IPS-18a (cell line): ENCODE measurements at regions not wholly inside any gene's neighbourhood (a gene's known extent, or its start where the extent isn't known, plus 50 kb on each side); places are given as distances from the start of the nearest gene placed in this dataset.

Source experiments
- H3K27ac ChIP-seq: one replicate; pipeline ENCODE4 v1.5.1; 2013; ENCODE audit warnings: low read length
- H3K27me3 ChIP-seq: one replicate; pipeline ENCODE4 v1.6.1; 2013; ENCODE audit warnings: mild to moderate bottlenecking, low read length; ENCODE audit not compliant: control insufficient read depth, insufficient read depth
- H3K36me3 ChIP-seq: one replicate; pipeline ENCODE4 v1.6.1; 2013; ENCODE audit warnings: low read depth, low read length; ENCODE audit not compliant: control insufficient read depth
- H3K4me1 ChIP-seq: one replicate; pipeline ENCODE4 v1.6.1; 2013; ENCODE audit warnings: low read depth, low read length; ENCODE audit not compliant: control insufficient read depth
- H3K4me3 ChIP-seq: one replicate; pipeline ENCODE4 v1.5.1; 2013; ENCODE audit warnings: low read length
- H3K9ac ChIP-seq: one replicate; pipeline ENCODE4 v1.6.1; 2013; ENCODE audit warnings: mild to moderate bottlenecking, low read length, moderate library complexity
- H3K9me3 ChIP-seq: one replicate; pipeline ENCODE4 v1.6.1; 2013; ENCODE audit warnings: low read depth, low read length; ENCODE audit not compliant: control insufficient read depth

GRCh38 chr6:137646484-137646883 lies 152.3 kb upstream of the OLIG3 start:
- H3K4me1 ChIP-seq: no peaks in the 10 kb centered on the region
- no peak overlapping the region for H3K27ac ChIP-seq
- H3K4me3 ChIP-seq: no peak overlapping the region
- no peaks in the 10 kb centered on the region for H3K36me3 ChIP-seq
- H3K9ac ChIP-seq: no peak overlapping the region
- H3K27me3 ChIP-seq: no peaks in the 10 kb centered on the region
- H3K9me3 ChIP-seq: no peaks in the 10 kb centered on the region

GRCh38 chr6:137647762-137648447 lies 153.7 kb upstream of the OLIG3 start:
- no peak overlapping the region for H3K4me3 ChIP-seq
- H3K27me3 ChIP-seq: no peaks in the 10 kb centered on the region
- no peaks in the 10 kb centered on the region for H3K36me3 ChIP-seq

GRCh38 chr6:137650720-137651119 lies 156.5 kb upstream of the OLIG3 start:
- Histone ChIP-seq H3K4me1 (no peaks in the 10 kb centered on the region), H3K36me3 (no peaks in the 10 kb centered on the region), H3K4me3 (no peak overlapping the region), H3K27me3 (no peaks in the 10 kb centered on the region), H3K9me3 (peaks cover 22% of the 10 kb centered on the region), H3K27ac (no peak overlapping the region), H3K9ac (no peak overlapping the region)

More at GRCh38 chr6:137647762-137648447, 153.7 kb upstream of the OLIG3 start:
- Histone ChIP-seq H3K4me1 (no peaks in the 10 kb centered on the region), H3K27ac (no peak overlapping the region), H3K9ac (no peak overlapping the region), H3K9me3 (peaks cover 5% of the 10 kb centered on the region)

GRCh38 chr6:137651178-137651577 lies 157.0 kb upstream of the OLIG3 start:
- Histone ChIP-seq H3K9me3 (peaks cover 22% of the 10 kb centered on the region), H3K4me3 (no peak overlapping the region), H3K27ac (no peak overlapping the region), H3K9ac (no peak overlapping the region), H3K4me1 (no peaks in the 10 kb centered on the region), H3K36me3 (no peaks in the 10 kb centered on the region), H3K27me3 (no peaks in the 10 kb centered on the region)

- no peak overlapping the region for H3K9ac ChIP-seq
Measured at GRCh38 chr6:137651591-137652335, 157.6 kb upstream of the OLIG3 start.

GRCh38 chr6:137652961-137653705 lies 158.9 kb upstream of the OLIG3 start:
- no peaks in the 10 kb centered on the region for H3K27me3 ChIP-seq
- H3K9ac ChIP-seq: no peak overlapping the region
- H3K27ac ChIP-seq: no peak overlapping the region
- H3K4me3 ChIP-seq: no peak overlapping the region
- H3K4me1 ChIP-seq: no peaks in the 10 kb centered on the region
- peaks cover 22% of the 10 kb centered on the region for H3K9me3 ChIP-seq
- no peaks in the 10 kb centered on the region for H3K36me3 ChIP-seq

More at GRCh38 chr6:137651591-137652335, 157.6 kb upstream of the OLIG3 start:
- Histone ChIP-seq H3K4me1 (no peaks in the 10 kb centered on the region), H3K9me3 (peaks cover 22% of the 10 kb centered on the region), H3K4me3 (no peak overlapping the region), H3K36me3 (no peaks in the 10 kb centered on the region), H3K27me3 (no peaks in the 10 kb centered on the region), H3K27ac (no peak overlapping the region)

GRCh38 chr6:137653706-137654059 lies 159.5 kb upstream of the OLIG3 start:
- H3K4me1 ChIP-seq: no peaks in the 10 kb centered on the region
- no peak overlapping the region for H3K4me3 ChIP-seq
- no peak overlapping the region for H3K9ac ChIP-seq
- peaks cover 22% of the 10 kb centered on the region for H3K9me3 ChIP-seq
- no peak overlapping the region for H3K27ac ChIP-seq
- no peaks in the 10 kb centered on the region for H3K27me3 ChIP-seq
- H3K36me3 ChIP-seq: no peaks in the 10 kb centered on the region

GRCh38 chr6:137654365-137654981 lies 160.3 kb upstream of the OLIG3 start:
- Histone ChIP-seq H3K9ac (no peak overlapping the region), H3K27me3 (no peaks in the 10 kb centered on the region), H3K4me3 (no peak overlapping the region), H3K4me1 (no peaks in the 10 kb centered on the region), H3K36me3 (no peaks in the 10 kb centered on the region), H3K9me3 (peaks cover 22% of the 10 kb centered on the region), H3K27ac (no peak overlapping the region)

GRCh38 chr6:137655291-137655690 lies 161.1 kb upstream of the OLIG3 start:
- Histone ChIP-seq H3K4me1 (no peaks in the 10 kb centered on the region), H3K27ac (no peak overlapping the region), H3K4me3 (no peak overlapping the region), H3K27me3 (no peaks in the 10 kb centered on the region), H3K9me3 (peaks cover 22% of the 10 kb centered on the region), H3K9ac (no peak overlapping the region), H3K36me3 (no peaks in the 10 kb centered on the region)

GRCh38 chr6:137656735-137657134 lies 162.5 kb upstream of the OLIG3 start:
- no peak overlapping the region for H3K9ac ChIP-seq
- H3K36me3 ChIP-seq: no peaks in the 10 kb centered on the region
- H3K9me3 ChIP-seq: peaks cover 22% of the 10 kb centered on the region
- no peaks in the 10 kb centered on the region for H3K27me3 ChIP-seq
- H3K27ac ChIP-seq: no peak overlapping the region
- H3K4me3 ChIP-seq: no peak overlapping the region
- no peaks in the 10 kb centered on the region for H3K4me1 ChIP-seq

- H3K4me1 ChIP-seq: no peaks in the 10 kb centered on the region
Measured at GRCh38 chr6:137657351-137657911, 163.2 kb upstream of the OLIG3 start.

More at GRCh38 chr6:137657351-137657911, 163.2 kb upstream of the OLIG3 start:
- no peak overlapping the region for H3K9ac ChIP-seq
- H3K27me3 ChIP-seq: no peaks in the 10 kb centered on the region
- H3K36me3 ChIP-seq: no peaks in the 10 kb centered on the region
- peaks cover 21% of the 10 kb centered on the region for H3K9me3 ChIP-seq
- no peak overlapping the region for H3K4me3 ChIP-seq
- H3K27ac ChIP-seq: no peak overlapping the region
